GM12878 (cell line): ENCODE measurements at regions not wholly inside any gene's neighbourhood (a gene's known extent, or its start where the extent isn't known, plus 50 kb on each side); places are given as distances from the start of the nearest gene placed in this dataset.

Experiments used
- ATAC-seq: fragments of 200-7000 bp; cut with Tn5 transposase; 3 replicates; pipeline ENCODE4 v1.9.1; 2020; ENCODE audit warnings: mild to moderate bottlenecking, moderate library complexity
- BruUV-seq: library from RNA; stranded (reverse); fragments of 400-500 nt; replicated peaks from 2 replicates; lab custom pipeline; 2021; lab: Mats Ljungman, UMichigan
- CTCF ChIA-PET: fragments of 300-600 bp; sonication (Branson Sonifier 250); formaldehyde crosslinking; extraction: SDS; loops from one replicate; lab custom pipeline; 2021; ENCODE audit warnings: inconsistent platforms; lab: Yijun Ruan, JAX
- POLR2A ChIA-PET: fragments of 350-600 bp; formaldehyde crosslinking; extraction: SDS; loops from one replicate; lab custom pipeline; 2021; ENCODE audit warnings: inconsistent platforms; lab: Charles Lee
- RAD21 ChIA-PET: fragments of 300-600 bp; sonication (Branson Sonifier 250); formaldehyde crosslinking; loops from one replicate; lab custom pipeline; 2023; ENCODE audit warnings: antibody characterized with exemption; ENCODE audit not compliant: unreplicated experiment; lab: Charles Lee
- SMC1A ChIA-PET: fragments of 300-600 bp; sonication (Branson Sonifier 250); formaldehyde crosslinking; loops from one replicate; lab custom pipeline; 2023; ENCODE audit not compliant: unreplicated experiment, uncharacterized antibody; lab: Charles Lee
- DNase-seq: peaks from one replicate; pipeline ENCODE4 v3.0.0-alpha.2; 2011; ENCODE audit warnings: low read depth, low spot score
- FAIRE-seq: peaks from 3 replicates; lab custom pipeline; 2011; peaks lifted over from hg19 to GRCh38; lab: Jason Lieb, UNC
- H2AFZ ChIP-seq: 2 replicates; pipeline ENCODE4 v1.6.0; 2011; ENCODE audit warnings: low read depth, low read length, control low read depth; ENCODE audit not compliant: control insufficient read depth
- H3K27ac ChIP-seq: 2 replicates; pipeline ENCODE4 v1.5.1; 2011; ENCODE audit warnings: control low read depth; ENCODE audit not compliant: control insufficient read depth, insufficient read depth
- H3K27me3 ChIP-seq, 2 experiments: replicated peaks in 1 of 2; 2 replicates each; pipeline versions ENCODE4 v1.6.0 to v1.6.1; 2011; ENCODE audit warnings: low read length in 1 of 2; ENCODE audit not compliant: control insufficient read depth in 2 of 2, insufficient read depth in 2 of 2
- H3K36me3 ChIP-seq, 2 experiments: 2 replicates each; pipeline ENCODE4 v1.5.1; 2011; ENCODE audit warnings: low read length in 1 of 2; ENCODE audit not compliant: control insufficient read depth in 2 of 2, insufficient read depth in 2 of 2
- H3K4me1 ChIP-seq: 2 replicates; pipeline ENCODE4 v1.6.1; 2011; ENCODE audit warnings: mild to moderate bottlenecking, low read length, moderate library complexity, mixed read lengths; ENCODE audit not compliant: control insufficient read depth, insufficient read depth
- H3K4me2 ChIP-seq: 2 replicates; pipeline ENCODE4 v1.6.0; 2011; ENCODE audit warnings: control low read depth; ENCODE audit not compliant: control insufficient read depth, insufficient read depth
- H3K4me3 ChIP-seq: fragments of 200-600 bp; sonication (generic); 2 replicates; pipeline ENCODE4 v1.5.1; 2016
- H3K79me2 ChIP-seq: 2 replicates; pipeline ENCODE4 v1.6.0; 2011; ENCODE audit warnings: low read length; ENCODE audit not compliant: control insufficient read depth, insufficient read depth
- H3K9ac ChIP-seq: 2 replicates; pipeline ENCODE4 v1.8.0; 2011; ENCODE audit warnings: low read length, control low read depth, mixed read lengths; ENCODE audit not compliant: control insufficient read depth, insufficient read depth
- H3K9me3 ChIP-seq: replicated peaks from 3 replicates; pipeline ENCODE4 v1.5.1; 2011; ENCODE audit warnings: mild to moderate bottlenecking, low read length; ENCODE audit not compliant: control insufficient read depth, insufficient read depth
- H4K20me1 ChIP-seq: 2 replicates; pipeline ENCODE4 v1.6.0; 2011; ENCODE audit not compliant: control insufficient read depth, insufficient read depth
- ATF3 ChIP-seq: IDR thresholded peaks from 2 replicates; pipeline ENCODE4 v1.6.1; 2011; ENCODE audit warnings: low read depth, mild to moderate bottlenecking, low read length, moderate library complexity, borderline replicate concordance; ENCODE audit errors: extremely low read depth
- CEBPB ChIP-seq, 2 experiments: fragments of 150-350 bp in 1 of 2; IDR thresholded peaks; 2 replicates each; pipeline ENCODE4 v1.6.1; 2012 to 2014; ENCODE audit warnings: low read depth in 2 of 2, low read length in 2 of 2, borderline replicate concordance in 1 of 2, inconsistent platforms in 1 of 2
- RB1 ChIP-seq: fragments of 450-650 bp; formaldehyde crosslinking; IDR thresholded peaks from 2 replicates; pipeline ENCODE4 v1.6.1; 2017; ENCODE audit warnings: mild to moderate bottlenecking, borderline replicate concordance
- SIN3A ChIP-seq: IDR thresholded peaks from 2 replicates; pipeline ENCODE4 v1.6.1; 2012; ENCODE audit warnings: low read depth, low read length, improper control_type of control experiment
- ZBTB4 ChIP-seq: fragments of 450-650 bp; formaldehyde crosslinking; IDR thresholded peaks from 2 replicates; pipeline ENCODE4 v1.4.0; 2022; ENCODE audit warnings: mild to moderate bottlenecking, moderate library complexity
- WGBS: methylation state at CpG from one replicate; pipeline ENCODE4 v1.1.6; 2016; ENCODE audit warnings: low lambda C conversion rate; ENCODE audit not compliant: insufficient replicate concordance, insufficient coverage; ENCODE audit errors: missing lambda C conversion rate; 5-methylcytosine and 5-hydroxymethylcytosine counted together
- in situ Hi-C: fragments of 300-500 bp; cut with MboI; formaldehyde crosslinking; loops from 9 replicates; pipeline ENCODE4 v1.14.3; 2018; ENCODE audit warnings: mixed read lengths
- intact Hi-C: fragments of 100-400 bp; cut with micrococcal nuclease; formaldehyde crosslinking; loops from one replicate; pipeline ENCODE4 v1.14.2; 2022; ENCODE audit not compliant: unreplicated experiment
- TF ChIP-seq, protein P1 (sequence below): fragments of 450-650 bp; formaldehyde crosslinking; IDR thresholded peaks from 2 replicates; pipeline ENCODE4 v1.5.0; 2022; ENCODE audit warnings: mild to moderate bottlenecking, missing genetic modification characterization
- TF ChIP-seq, protein P2 (sequence below): fragments of 450-650 bp; IDR thresholded peaks from 2 replicates; pipeline ENCODE4 v1.6.1; 2016; ENCODE audit warnings: mild to moderate bottlenecking
- TF ChIP-seq, protein P3 (sequence below): IDR thresholded peaks from 2 replicates; pipeline ENCODE4 v1.6.1; 2011; ENCODE audit warnings: mild to moderate bottlenecking, low read depth, low read length, moderate library complexity; ENCODE audit not compliant: insufficient replicate concordance

DNA sequence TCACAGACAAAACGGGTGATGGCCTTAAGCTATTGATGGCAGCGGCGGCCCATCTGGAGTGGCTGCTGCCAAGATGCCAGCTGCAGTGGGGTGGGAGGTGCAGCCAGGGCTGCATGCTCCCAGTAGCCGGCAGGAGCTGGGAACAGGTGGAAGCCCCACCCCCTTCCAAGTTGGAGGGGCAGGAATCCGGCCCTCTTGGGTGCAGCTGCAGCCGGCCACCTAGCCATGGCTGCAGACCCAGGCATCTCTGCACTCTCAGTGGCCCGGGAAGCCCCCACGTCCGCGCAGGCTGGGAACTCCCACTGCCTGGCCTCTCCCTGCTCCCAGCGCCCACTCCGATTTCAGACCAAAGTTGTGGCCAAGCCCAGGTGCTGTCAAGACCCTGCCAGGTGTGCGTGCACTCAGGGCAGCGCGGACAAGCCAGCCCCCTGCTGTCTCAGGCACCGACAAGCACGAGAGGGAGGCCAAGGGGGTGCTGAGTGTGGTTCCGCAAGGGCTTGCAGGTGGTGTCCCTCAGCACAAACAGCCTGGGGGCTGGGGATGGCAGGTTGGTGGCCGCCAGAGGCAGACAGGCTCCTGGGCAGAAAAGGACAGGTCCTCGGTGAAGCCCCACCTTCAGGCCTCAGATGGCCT is 115.1 kb upstream of the TSLP start (continued):
- TF ChIP-seq, protein P1, sequence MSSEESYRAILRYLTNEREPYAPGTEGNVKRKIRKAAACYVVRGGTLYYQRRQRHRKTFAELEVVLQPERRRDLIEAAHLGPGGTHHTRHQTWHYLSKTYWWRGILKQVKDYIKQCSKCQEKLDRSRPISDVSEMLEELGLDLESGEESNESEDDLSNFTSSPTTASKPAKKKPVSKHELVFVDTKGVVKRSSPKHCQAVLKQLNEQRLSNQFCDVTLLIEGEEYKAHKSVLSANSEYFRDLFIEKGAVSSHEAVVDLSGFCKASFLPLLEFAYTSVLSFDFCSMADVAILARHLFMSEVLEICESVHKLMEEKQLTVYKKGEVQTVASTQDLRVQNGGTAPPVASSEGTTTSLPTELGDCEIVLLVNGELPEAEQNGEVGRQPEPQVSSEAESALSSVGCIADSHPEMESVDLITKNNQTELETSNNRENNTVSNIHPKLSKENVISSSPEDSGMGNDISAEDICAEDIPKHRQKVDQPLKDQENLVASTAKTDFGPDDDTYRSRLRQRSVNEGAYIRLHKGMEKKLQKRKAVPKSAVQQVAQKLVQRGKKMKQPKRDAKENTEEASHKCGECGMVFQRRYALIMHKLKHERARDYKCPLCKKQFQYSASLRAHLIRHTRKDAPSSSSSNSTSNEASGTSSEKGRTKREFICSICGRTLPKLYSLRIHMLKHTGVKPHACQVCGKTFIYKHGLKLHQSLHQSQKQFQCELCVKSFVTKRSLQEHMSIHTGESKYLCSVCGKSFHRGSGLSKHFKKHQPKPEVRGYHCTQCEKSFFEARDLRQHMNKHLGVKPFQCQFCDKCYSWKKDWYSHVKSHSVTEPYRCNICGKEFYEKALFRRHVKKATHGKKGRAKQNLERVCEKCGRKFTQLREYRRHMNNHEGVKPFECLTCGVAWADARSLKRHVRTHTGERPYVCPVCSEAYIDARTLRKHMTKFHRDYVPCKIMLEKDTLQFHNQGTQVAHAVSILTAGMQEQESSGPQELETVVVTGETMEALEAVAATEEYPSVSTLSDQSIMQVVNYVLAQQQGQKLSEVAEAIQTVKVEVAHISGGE (CRISPR knock-in tag), result no peak
- no peak for TF ChIP-seq CEBPB (IDR thresholded peaks at IDR 0.05; ENCODE audit: borderline replicate concordance in 1 of 2, low read depth in 2 of 2, low read length in 2 of 2)
- no peak for TF ChIP-seq RB1

- DNase-seq, result no peak
- H4K20me1 ChIP-seq, result no peaks in the 10 kb centered on the region
- intact Hi-C loops, result no loop called here
- H3K4me1 ChIP-seq, result no peaks in the 10 kb centered on the region
- no peak overlapping the region for H3K27ac ChIP-seq
- no peaks in the 10 kb centered on the region for H3K27me3 ChIP-seq
- ATAC-seq, result no peak
- CTCF ChIA-PET, result interaction anchor here (0.6 to 1.2 kb wide), 2 partner anchors 109 to 969 kb away, joined by 3 to 4 read pairs; no protein-coding TSS in a partner anchor
- no peaks in the 10 kb centered on the region for H3K79me2 ChIP-seq
- no peaks in the 10 kb centered on the region for H3K9me3 ChIP-seq
- no peak overlapping the region for H3K9ac ChIP-seq
- no peaks in the 10 kb centered on the region for H3K36me3 ChIP-seq
- RAD21 ChIA-PET, result no interaction called here
- FAIRE-seq, result no peak
- in situ Hi-C loops, result no loop called here
- no peak overlapping the region for H3K4me2 ChIP-seq
- TF ChIP-seq, protein P2, sequence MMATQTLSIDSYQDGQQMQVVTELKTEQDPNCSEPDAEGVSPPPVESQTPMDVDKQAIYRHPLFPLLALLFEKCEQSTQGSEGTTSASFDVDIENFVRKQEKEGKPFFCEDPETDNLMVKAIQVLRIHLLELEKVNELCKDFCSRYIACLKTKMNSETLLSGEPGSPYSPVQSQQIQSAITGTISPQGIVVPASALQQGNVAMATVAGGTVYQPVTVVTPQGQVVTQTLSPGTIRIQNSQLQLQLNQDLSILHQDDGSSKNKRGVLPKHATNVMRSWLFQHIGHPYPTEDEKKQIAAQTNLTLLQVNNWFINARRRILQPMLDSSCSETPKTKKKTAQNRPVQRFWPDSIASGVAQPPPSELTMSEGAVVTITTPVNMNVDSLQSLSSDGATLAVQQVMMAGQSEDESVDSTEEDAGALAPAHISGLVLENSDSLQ, result no peak
- TF ChIP-seq, protein P3, sequence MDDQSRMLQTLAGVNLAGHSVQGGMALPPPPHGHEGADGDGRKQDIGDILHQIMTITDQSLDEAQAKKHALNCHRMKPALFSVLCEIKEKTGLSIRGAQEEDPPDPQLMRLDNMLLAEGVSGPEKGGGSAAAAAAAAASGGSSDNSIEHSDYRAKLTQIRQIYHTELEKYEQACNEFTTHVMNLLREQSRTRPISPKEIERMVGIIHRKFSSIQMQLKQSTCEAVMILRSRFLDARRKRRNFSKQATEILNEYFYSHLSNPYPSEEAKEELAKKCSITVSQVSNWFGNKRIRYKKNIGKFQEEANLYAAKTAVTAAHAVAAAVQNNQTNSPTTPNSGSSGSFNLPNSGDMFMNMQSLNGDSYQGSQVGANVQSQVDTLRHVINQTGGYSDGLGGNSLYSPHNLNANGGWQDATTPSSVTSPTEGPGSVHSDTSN, result no peak
- TF ChIP-seq SIN3A, result no peak
- no peak for TF ChIP-seq ATF3
- TF ChIP-seq ZBTB4 (CRISPR knock-in tag), result no peak
- no TSS peak for BruUV-seq
- SMC1A ChIA-PET, result no interaction called here
- H3K4me3 ChIP-seq, result no peak overlapping the region
- WGBS, result 32% methylated on average over 12 of the region's 12 CpGs
- no peak overlapping the region for H2AFZ ChIP-seq
- POLR2A ChIA-PET, result no interaction called here
Observed at GRCh38 chr5:110956913-110957813, 114.3 kb upstream of the TSLP start.
